ENCODE measurements at regions not wholly inside any gene's neighbourhood (a gene's known extent, or its start where the extent isn't known, plus 50 kb on each side); places are given as distances from the start of the nearest gene placed in this dataset.
A peak's percentile ranks its signal among the peaks of the same experiment; 100 is the strongest.

DNA sequence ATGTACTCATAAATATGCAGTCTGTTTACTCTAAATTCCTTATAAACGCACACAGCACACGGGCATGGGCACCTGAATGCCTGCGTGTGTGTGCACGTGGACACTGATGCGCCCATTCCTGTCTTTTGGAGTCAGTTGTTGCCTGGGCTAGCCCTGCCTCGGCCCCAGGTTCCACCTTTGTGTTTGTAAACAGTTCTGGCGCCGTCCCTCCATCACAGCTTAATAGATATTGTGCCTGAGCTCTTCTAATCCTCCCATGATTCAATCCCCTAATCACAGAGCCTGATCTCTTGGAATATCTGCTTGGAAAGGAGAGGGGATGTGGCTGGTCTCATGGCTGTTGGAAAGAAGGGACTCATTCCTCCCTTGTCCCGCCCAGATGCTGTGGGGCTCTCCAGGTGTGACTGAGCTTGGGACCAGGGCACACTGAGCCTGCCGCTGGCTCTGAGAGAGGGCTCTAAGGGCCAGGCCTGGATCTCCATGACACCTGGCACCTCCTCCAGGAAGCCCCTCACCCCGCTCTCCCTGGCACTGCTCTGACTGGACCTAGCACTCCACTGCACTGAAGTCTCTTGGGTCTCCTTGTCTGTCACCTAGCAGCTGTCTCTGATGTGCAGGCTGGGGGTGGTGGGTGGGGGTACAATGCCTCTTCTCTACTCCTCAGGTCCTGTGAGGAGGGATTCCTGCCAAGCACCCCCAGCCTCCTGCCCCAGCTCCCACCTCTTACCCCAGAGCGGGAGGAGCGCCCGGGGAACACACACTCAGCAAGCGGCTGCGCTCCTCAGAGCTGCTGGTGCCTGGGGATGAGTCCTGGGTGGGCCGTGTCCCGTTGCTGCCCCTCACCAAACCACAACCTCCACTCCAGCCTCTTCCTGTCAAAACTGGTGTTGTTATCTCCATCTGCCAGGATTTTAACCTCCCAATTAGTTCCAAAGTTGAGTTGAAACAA is 181.3 kb downstream of the INHBB start:
- H3K18ac ChIP-seq (ENCODE audit: low read depth in 1 of 2, low read length in 2 of 2): no peak overlapping the region
- 82% methylated on average over 17 of the region's 18 CpGs for WGBS
- no peak overlapping the region for H3K4me2 ChIP-seq (ENCODE audit: low read length, poor library complexity, severe bottlenecking)
- no peak overlapping the region for H2BK120ac ChIP-seq (ENCODE audit: low read depth, low read length)
- no peak overlapping the region for H3K27ac ChIP-seq (ENCODE audit: low read length, poor library complexity, severe bottlenecking)
- no peak overlapping the region for H2AFZ ChIP-seq (ENCODE audit: low read depth, low read length)
- H4K91ac ChIP-seq (ENCODE audit: low read length): no peak overlapping the region
- no peak overlapping the region for H3K23ac ChIP-seq (ENCODE audit: low read length in 2 of 2)
- no peak overlapping the region for H3K14ac ChIP-seq (ENCODE audit: low read length in 2 of 2)
- H3K4me3 ChIP-seq (ENCODE audit: insufficient read depth in 1 of 2, low read depth in 1 of 2, low read length in 2 of 2): no peak overlapping the region
- H3K79me1 ChIP-seq (replicated peaks; ENCODE audit: low read length, poor library complexity, severe bottlenecking): no peaks in the 10 kb centered on the region
- H3K4me1 ChIP-seq (ENCODE audit: control insufficient read depth, insufficient read depth, low read depth, low read length): peaks cover 5% of the 10 kb centered on the region
- no peak overlapping the region for H2BK12ac ChIP-seq (ENCODE audit: low read length in 2 of 2)
- H2BK5ac ChIP-seq (ENCODE audit: low read depth, low read length, poor library complexity, severe bottlenecking): no peak overlapping the region
- no peak overlapping the region for H2AK5ac ChIP-seq (ENCODE audit: low read length, severe bottlenecking)
- no peaks in the 10 kb centered on the region for H3K36me3 ChIP-seq (ENCODE audit: control insufficient read depth in 1 of 2, insufficient read depth in 2 of 2, low read depth in 1 of 2, low read length in 2 of 2)
- H3K9ac ChIP-seq (ENCODE audit: low read length): no peak overlapping the region
- H4K8ac ChIP-seq (ENCODE audit: low read length): no peak overlapping the region
- no peaks in the 10 kb centered on the region for H3K9me3 ChIP-seq (ENCODE audit: control insufficient read depth, low read length)
- H2BK15ac ChIP-seq (ENCODE audit: low read depth, poor library complexity, severe bottlenecking): no peak overlapping the region
- no peak for DNase-seq
- H3K4ac ChIP-seq (ENCODE audit: low read depth in 1 of 2, low read length in 2 of 2): no peak overlapping the region
- H3K27me3 ChIP-seq (ENCODE audit: control insufficient read depth in 1 of 2, insufficient read depth in 1 of 2, low read length in 2 of 2): peaks cover 72 to 80% of the 10 kb centered on the region in 2 experiments

GRCh38 chr2:120528051-120528692 is 182.2 kb downstream of the INHBB start:
- H2BK5ac ChIP-seq (ENCODE audit: low read depth, low read length, poor library complexity, severe bottlenecking): no peak overlapping the region
- H3K4me1 ChIP-seq (ENCODE audit: control insufficient read depth, insufficient read depth, low read depth, low read length): peaks cover 3% of the 10 kb centered on the region
- H2BK120ac ChIP-seq (ENCODE audit: low read depth, low read length): no peak overlapping the region
- H4K8ac ChIP-seq (ENCODE audit: low read length): no peak overlapping the region
- H3K9me3 ChIP-seq (ENCODE audit: control insufficient read depth, low read length): no peaks in the 10 kb centered on the region
- DNase-seq: no peak
- no peak overlapping the region for H3K27ac ChIP-seq (ENCODE audit: low read length, poor library complexity, severe bottlenecking)
- no peak overlapping the region for H4K91ac ChIP-seq (ENCODE audit: low read length)
- no peak overlapping the region for H2AFZ ChIP-seq (ENCODE audit: low read depth, low read length)
- no peaks in the 10 kb centered on the region for H3K79me1 ChIP-seq (replicated peaks; ENCODE audit: low read length, poor library complexity, severe bottlenecking)
- peaks cover 70 to 72% of the 10 kb centered on the region in 2 experiments for H3K27me3 ChIP-seq (ENCODE audit: control insufficient read depth in 1 of 2, insufficient read depth in 1 of 2, low read length in 2 of 2)
- no peak overlapping the region for H3K4me2 ChIP-seq (ENCODE audit: low read length, poor library complexity, severe bottlenecking)
- no peak overlapping the region for H3K18ac ChIP-seq (ENCODE audit: low read depth in 1 of 2, low read length in 2 of 2)
- H3K4ac ChIP-seq (ENCODE audit: low read depth in 1 of 2, low read length in 2 of 2): no peak overlapping the region
- no peak overlapping the region for H3K23ac ChIP-seq (ENCODE audit: low read length in 2 of 2)
- H2BK15ac ChIP-seq (ENCODE audit: low read depth, poor library complexity, severe bottlenecking): no peak overlapping the region
- no peak overlapping the region for H2BK12ac ChIP-seq (ENCODE audit: low read length in 2 of 2)
- H3K9ac ChIP-seq (ENCODE audit: low read length): no peak overlapping the region
- H2AK5ac ChIP-seq (ENCODE audit: low read length, severe bottlenecking): no peak overlapping the region
- H3K4me3 ChIP-seq (ENCODE audit: insufficient read depth in 1 of 2, low read depth in 1 of 2, low read length in 2 of 2): no peak overlapping the region
- no peaks in the 10 kb centered on the region for H3K36me3 ChIP-seq (ENCODE audit: control insufficient read depth in 1 of 2, insufficient read depth in 2 of 2, low read depth in 1 of 2, low read length in 2 of 2)
- WGBS: 80% methylated on average over 11 of the region's 11 CpGs
- H3K14ac ChIP-seq (ENCODE audit: low read length in 2 of 2): no peak overlapping the region

GRCh38 chr2:120528693-120529076 is 182.7 kb downstream of the INHBB start:
- Histone ChIP-seq H3K9me3 (ENCODE audit: control insufficient read depth, low read length) (no peaks in the 10 kb centered on the region), H3K9ac (ENCODE audit: low read length) (no peak overlapping the region), H3K79me1 (replicated peaks; ENCODE audit: low read length, poor library complexity, severe bottlenecking) (no peaks in the 10 kb centered on the region), H3K4ac (ENCODE audit: low read depth in 1 of 2, low read length in 2 of 2) (no peak overlapping the region), H3K36me3 (ENCODE audit: control insufficient read depth in 1 of 2, insufficient read depth in 2 of 2, low read depth in 1 of 2, low read length in 2 of 2) (no peaks in the 10 kb centered on the region), H3K4me1 (ENCODE audit: control insufficient read depth, insufficient read depth, low read depth, low read length) (peaks cover 3% of the 10 kb centered on the region), H2BK5ac (ENCODE audit: low read depth, low read length, poor library complexity, severe bottlenecking) (no peak overlapping the region), H3K23ac (ENCODE audit: low read length in 2 of 2) (no peak overlapping the region), H4K91ac (ENCODE audit: low read length) (no peak overlapping the region), H3K4me2 (ENCODE audit: low read length, poor library complexity, severe bottlenecking) (no peak overlapping the region), H2AFZ (ENCODE audit: low read depth, low read length) (no peak overlapping the region), H3K27me3 (ENCODE audit: control insufficient read depth in 1 of 2, insufficient read depth in 1 of 2, low read length in 2 of 2) (peaks cover 65 to 69% of the 10 kb centered on the region in 2 experiments), H4K8ac (ENCODE audit: low read length) (no peak overlapping the region), H3K18ac (ENCODE audit: low read depth in 1 of 2, low read length in 2 of 2) (no peak overlapping the region), H2BK12ac (ENCODE audit: low read length in 2 of 2) (no peak overlapping the region), H3K4me3 (ENCODE audit: insufficient read depth in 1 of 2, low read depth in 1 of 2, low read length in 2 of 2) (no peak overlapping the region), H3K14ac (ENCODE audit: low read length in 2 of 2) (peak overlapping the region in 1 of 2 experiments; percentile 51), H2AK5ac (ENCODE audit: low read length, severe bottlenecking) (no peak overlapping the region), H2BK120ac (ENCODE audit: low read depth, low read length) (no peak overlapping the region), H2BK15ac (ENCODE audit: low read depth, poor library complexity, severe bottlenecking) (no peak overlapping the region), H3K27ac (ENCODE audit: low read length, poor library complexity, severe bottlenecking) (no peak overlapping the region)
- WGBS: 85% methylated on average over 7 of the region's 7 CpGs
- DNase-seq: no peak

- no peak overlapping the region for H3K18ac ChIP-seq (ENCODE audit: low read depth in 1 of 2, low read length in 2 of 2)
- H2BK120ac ChIP-seq (ENCODE audit: low read depth, low read length): no peak overlapping the region
- H3K4ac ChIP-seq (ENCODE audit: low read depth in 1 of 2, low read length in 2 of 2): no peak overlapping the region
- H3K9ac ChIP-seq (ENCODE audit: low read length): no peak overlapping the region
- H2BK12ac ChIP-seq (ENCODE audit: low read length in 2 of 2): no peak overlapping the region
- 90% methylated on average over 4 of the region's 4 CpGs for WGBS
- H3K9me3 ChIP-seq (ENCODE audit: control insufficient read depth, low read length): no peaks in the 10 kb centered on the region
- no peak overlapping the region for H3K27ac ChIP-seq (ENCODE audit: low read length, poor library complexity, severe bottlenecking)
- H4K8ac ChIP-seq (ENCODE audit: low read length): no peak overlapping the region
- no peaks in the 10 kb centered on the region for H3K36me3 ChIP-seq (ENCODE audit: control insufficient read depth in 1 of 2, insufficient read depth in 2 of 2, low read depth in 1 of 2, low read length in 2 of 2)
- peaks cover 2% of the 10 kb centered on the region for H3K4me1 ChIP-seq (ENCODE audit: control insufficient read depth, insufficient read depth, low read depth, low read length)
- no peak overlapping the region for H2BK15ac ChIP-seq (ENCODE audit: low read depth, poor library complexity, severe bottlenecking)
- no peaks in the 10 kb centered on the region for H3K79me1 ChIP-seq (replicated peaks; ENCODE audit: low read length, poor library complexity, severe bottlenecking)
- peaks cover 48 to 57% of the 10 kb centered on the region in 2 experiments for H3K27me3 ChIP-seq (ENCODE audit: control insufficient read depth in 1 of 2, insufficient read depth in 1 of 2, low read length in 2 of 2)
- no peak for DNase-seq
- H3K14ac ChIP-seq (ENCODE audit: low read length in 2 of 2): no peak overlapping the region
- H2AK5ac ChIP-seq (ENCODE audit: low read length, severe bottlenecking): no peak overlapping the region
- H3K4me3 ChIP-seq (ENCODE audit: insufficient read depth in 1 of 2, low read depth in 1 of 2, low read length in 2 of 2): no peak overlapping the region
- H2BK5ac ChIP-seq (ENCODE audit: low read depth, low read length, poor library complexity, severe bottlenecking): no peak overlapping the region
- no peak overlapping the region for H2AFZ ChIP-seq (ENCODE audit: low read depth, low read length)
- H3K23ac ChIP-seq (ENCODE audit: low read length in 2 of 2): no peak overlapping the region
- H4K91ac ChIP-seq (ENCODE audit: low read length): no peak overlapping the region
- H3K4me2 ChIP-seq (ENCODE audit: low read length, poor library complexity, severe bottlenecking): no peak overlapping the region
These were observed 184.8 kb downstream of the INHBB start for GRCh38 chr2:120530781-120531180.

Measured in mesenchymal stem cell (in vitro differentiated cells and primary cell).